IMR-90 (cell line): ENCODE measurements at regions not wholly inside any gene's neighbourhood (a gene's known extent, or its start where the extent isn't known, plus 50 kb on each side); places are given as distances from the start of the nearest gene placed in this dataset.

Experiments used
- ATAC-seq: fragments of 200-7000 bp; cut with Tn5 transposase; 2 replicates; pipeline ENCODE4 v1.9.1; 2020; ENCODE audit warnings: low read depth, mild to moderate bottlenecking, moderate library complexity
- BruUV-seq: library from RNA; stranded (reverse); fragments of 400-500 nt; replicated peaks from 2 replicates; lab custom pipeline; 2021; lab: Mats Ljungman, UMichigan
- CTCF ChIA-PET: fragments of 300-600 bp; formaldehyde crosslinking; extraction: SDS; loops from one replicate; lab custom pipeline; 2021; ENCODE audit warnings: antibody characterized with exemption; lab: Yijun Ruan, JAX
- POLR2A ChIA-PET: fragments of 300-600 bp; sonication (Branson Sonifier 250); formaldehyde crosslinking; loops from one replicate; lab custom pipeline; 2022; ENCODE audit warnings: antibody characterized with exemption; ENCODE audit not compliant: unreplicated experiment; lab: Charles Lee
- DNase-seq: peaks from one replicate; pipeline ENCODE4 v3.0.0; 2013
- H2AFZ ChIP-seq: replicated peaks from 2 replicates; pipeline ENCODE3; 2013; ENCODE audit warnings: low read length, mild to moderate bottlenecking; ENCODE audit not compliant: poor library complexity
- H2AK5ac ChIP-seq: 2 replicates; pipeline ENCODE4 v1.6.1; 2013; ENCODE audit warnings: low read depth, low read length, inconsistent platforms
- H2AK9ac ChIP-seq: replicated peaks from 2 replicates; pipeline ENCODE3; 2013; ENCODE audit warnings: mild to moderate bottlenecking, low read depth, low read length, moderate library complexity; ENCODE audit not compliant: poor library complexity
- H2BK120ac ChIP-seq: 2 replicates; pipeline ENCODE4 v1.6.1; 2013; ENCODE audit warnings: low read depth, low read length, inconsistent platforms
- H2BK15ac ChIP-seq: 3 replicates; pipeline ENCODE4 v1.6.1; 2013; ENCODE audit warnings: low read depth, low read length, inconsistent platforms
- H2BK20ac ChIP-seq: 2 replicates; pipeline ENCODE4 v1.6.1; 2013; ENCODE audit warnings: low read depth, mild to moderate bottlenecking, inconsistent platforms, low read length, moderate library complexity
- H2BK5ac ChIP-seq: 2 replicates; pipeline ENCODE4 v1.6.1; 2013; ENCODE audit warnings: mild to moderate bottlenecking, low read depth, low read length, inconsistent platforms; ENCODE audit not compliant: poor library complexity, severe bottlenecking
- H3K14ac ChIP-seq: replicated peaks from 2 replicates; pipeline ENCODE4 v1.6.1; 2013; ENCODE audit warnings: low read depth, low read length, inconsistent platforms
- H3K18ac ChIP-seq: 2 replicates; pipeline ENCODE4 v1.6.1; 2013; ENCODE audit warnings: low read depth, low read length, control low read depth
- H3K23ac ChIP-seq: 2 replicates; pipeline ENCODE4 v1.6.1; 2013; ENCODE audit warnings: low read depth, low read length, inconsistent platforms
- H3K27ac ChIP-seq: 2 replicates; pipeline ENCODE4 v1.5.1; 2013; ENCODE audit warnings: mild to moderate bottlenecking, control low read depth, low read length; ENCODE audit not compliant: insufficient read depth
- H3K27me3 ChIP-seq: 2 replicates; pipeline ENCODE4 v1.6.1; 2013; ENCODE audit warnings: low read length; ENCODE audit not compliant: control insufficient read depth, insufficient read depth
- H3K36me3 ChIP-seq: 2 replicates; pipeline ENCODE4 v1.6.1; 2013; ENCODE audit warnings: low read length, mixed read lengths; ENCODE audit not compliant: control insufficient read depth, insufficient read depth
- H3K4ac ChIP-seq: 2 replicates; pipeline ENCODE4 v1.6.1; 2013; ENCODE audit warnings: low read depth, low read length, inconsistent platforms
- H3K4me1 ChIP-seq: 2 replicates; pipeline ENCODE4 v1.6.1; 2013; ENCODE audit warnings: low read length, mixed read lengths; ENCODE audit not compliant: control insufficient read depth, insufficient read depth
- H3K4me2 ChIP-seq: 2 replicates; pipeline ENCODE4 v1.6.1; 2013; ENCODE audit warnings: low read depth, mild to moderate bottlenecking, control low read depth, low read length, moderate library complexity
- H3K4me3 ChIP-seq: 2 replicates; pipeline ENCODE4 v1.5.1; 2013; ENCODE audit warnings: low read depth, mild to moderate bottlenecking, control low read depth, low read length, moderate library complexity; ENCODE audit not compliant: insufficient read depth
- H3K56ac ChIP-seq: 2 replicates; pipeline ENCODE4 v1.6.1; 2013; ENCODE audit warnings: low read length, inconsistent platforms; ENCODE audit not compliant: insufficient read depth; ENCODE audit errors: extremely low read depth
- H3K79me1 ChIP-seq, 2 experiments: 2 replicates each; pipeline ENCODE4 v1.6.1; 2013; ENCODE audit warnings: low read length in 2 of 2, inconsistent platforms in 1 of 2, low read depth in 1 of 2
- H3K9ac ChIP-seq: 2 replicates; pipeline ENCODE4 v1.6.1; 2013; ENCODE audit warnings: low read depth, low read length, control low read depth
- H3K9me1 ChIP-seq: 2 replicates; pipeline ENCODE4 v1.6.1; 2013; ENCODE audit warnings: low read length, inconsistent platforms; ENCODE audit not compliant: insufficient read depth
- H3K9me3 ChIP-seq: 2 replicates; pipeline ENCODE4 v1.6.1; 2013; ENCODE audit warnings: low read length; ENCODE audit not compliant: control insufficient read depth, insufficient read depth
- H4K20me1 ChIP-seq: 2 replicates; pipeline ENCODE4 v1.6.1; 2013; ENCODE audit warnings: low read length, inconsistent platforms; ENCODE audit not compliant: insufficient read depth
- H4K5ac ChIP-seq: 2 replicates; pipeline ENCODE4 v1.6.1; 2013; ENCODE audit warnings: mild to moderate bottlenecking, low read depth, low read length, control low read depth
- H4K8ac ChIP-seq, 2 experiments: 2 replicates each; pipeline ENCODE4 v1.6.1; 2013; ENCODE audit warnings: low read depth in 2 of 2, low read length in 2 of 2, control low read depth in 1 of 2, inconsistent platforms in 1 of 2
- H4K91ac ChIP-seq: 2 replicates; pipeline ENCODE4 v1.6.1; 2013; ENCODE audit warnings: low read depth, low read length, inconsistent platforms; ENCODE audit not compliant: insufficient read depth
- MAFK ChIP-seq: IDR thresholded peaks from 2 replicates; pipeline ENCODE4 v1.6.1; 2012; ENCODE audit warnings: low read depth, low read length, improper control_type of control experiment
- POLR2A ChIP-seq: IDR thresholded peaks from 2 replicates; pipeline ENCODE4 v1.6.1; 2012; ENCODE audit warnings: mild to moderate bottlenecking, low read depth, low read length
- RCOR1 ChIP-seq: IDR thresholded peaks from 2 replicates; pipeline ENCODE4 v1.6.1; 2012; ENCODE audit warnings: mild to moderate bottlenecking, low read length, improper control_type of control experiment; ENCODE audit not compliant: insufficient replicate concordance
- USF2 ChIP-seq: fragments of 150-350 bp; IDR thresholded peaks from 2 replicates; pipeline ENCODE4 v1.6.1; 2017; ENCODE audit warnings: mild to moderate bottlenecking, antibody characterized with exemption, low read length, low read depth
- WGBS, 2 experiments: methylation state at CpG; one replicate each; pipeline versions ENCODE4 v1.1.5 to v1.1.7; 2013; ENCODE audit warnings: missing lambda C conversion rate in 2 of 2; ENCODE audit not compliant: insufficient read length in 1 of 2; ENCODE audit errors: extremely low coverage in 2 of 2; 5-methylcytosine and 5-hydroxymethylcytosine counted together
- dilution Hi-C: fragments of 300-500 bp; cut with HindIII; formaldehyde crosslinking; loops from one replicate; pipeline ENCODE4 v1.14.3; 2018; ENCODE audit warnings: low sequenced_read_pairs; ENCODE audit not compliant: unreplicated experiment
- in situ Hi-C: fragments of 300-500 bp; cut with MboI; formaldehyde crosslinking; loops from 3 replicates; pipeline ENCODE4 v1.14.3; 2019; ENCODE audit warnings: low sequenced_read_pairs, inconsistent platforms, mixed read lengths
- intact Hi-C: fragments of 100-400 bp; cut with micrococcal nuclease; formaldehyde crosslinking; loops from 2 replicates; pipeline ENCODE4 v1.10.0; 2022

DNA sequence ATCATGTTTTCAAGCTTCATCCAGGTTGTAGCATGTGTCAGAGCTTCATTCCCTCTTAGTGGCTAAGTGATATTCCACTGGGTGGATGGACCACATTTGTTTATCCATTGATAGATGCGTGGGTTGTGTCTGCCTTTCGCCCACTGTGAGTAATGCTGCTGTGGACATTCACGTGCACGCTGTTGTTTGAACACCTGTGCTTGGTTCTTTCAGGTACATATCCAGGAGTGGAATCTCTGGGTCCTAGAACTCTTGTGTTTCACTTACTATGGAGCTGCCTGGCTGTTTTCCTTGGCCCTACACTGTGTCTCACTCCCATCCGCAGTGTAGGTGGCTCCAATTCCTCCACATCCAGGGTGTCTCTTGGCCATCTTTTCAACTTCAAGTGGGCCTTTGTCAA lies 224.2 kb downstream of the C16orf95 start:
- ChIA-PET CTCF (no interaction called here), POLR2A (no interaction called here)
- H2BK5ac ChIP-seq, result no peak overlapping the region
- H2BK120ac ChIP-seq, result no peak overlapping the region
- H2BK20ac ChIP-seq, result no peak overlapping the region
- H3K4me3 ChIP-seq, result no peak overlapping the region
- no peak overlapping the region for H4K91ac ChIP-seq
- no peaks in the 10 kb centered on the region for H3K4me1 ChIP-seq
- peaks cover 5% of the 10 kb centered on the region; the same call in 1 of the 2 replicates for H3K9me3 ChIP-seq
- ATAC-seq (no peak), DNase-seq (no peak)
- H3K36me3 ChIP-seq, result no peaks in the 10 kb centered on the region
- no peak overlapping the region for H3K18ac ChIP-seq
- no TSS peak for BruUV-seq
- H2BK15ac ChIP-seq, result no peak overlapping the region
- intact Hi-C loops, result no loop called here
- no peak overlapping the region for H3K14ac ChIP-seq
- in situ Hi-C loops, result no loop called here
- H2AK9ac ChIP-seq, result no peak overlapping the region
- no peak overlapping the region for H4K5ac ChIP-seq
- H3K23ac ChIP-seq, result no peak overlapping the region
- H3K4me2 ChIP-seq, result no peak overlapping the region
- H4K20me1 ChIP-seq, result no peaks in the 10 kb centered on the region
- H3K9me1 ChIP-seq, result no peaks in the 10 kb centered on the region
- no peak overlapping the region for H3K4ac ChIP-seq
- no peak overlapping the region for H3K56ac ChIP-seq
- H3K27me3 ChIP-seq, result peaks cover 60% of the 10 kb centered on the region
- H3K79me1 ChIP-seq, result no peaks in the 10 kb centered on the region
- no peak overlapping the region for H2AFZ ChIP-seq
- no CpG with 5 or more reads among the region's 5 CpGs for WGBS, 2 experiments
- no peak overlapping the region for H4K8ac ChIP-seq
- TF ChIP-seq MAFK (no peak), USF2 (no peak), RCOR1 (no peak), POLR2A (no peak)
- H3K27ac ChIP-seq, result no peak overlapping the region
- no peak overlapping the region for H2AK5ac ChIP-seq
- no peak overlapping the region for H3K9ac ChIP-seq
- dilution Hi-C loops, result no loop called here
